SJSA1 (cell line): ENCODE measurements at regions not wholly inside any gene's neighbourhood (a gene's known extent, or its start where the extent isn't known, plus 50 kb on each side); places are given as distances from the start of the nearest gene placed in this dataset.

Source experiments
- DNase-seq, 2 experiments: peaks; one replicate each; pipeline ENCODE4 v3.0.0-alpha.2; 2015 to 2020; ENCODE audit warnings: low spot score in 2 of 2, low read depth in 1 of 2
- H3K27ac ChIP-seq: fragments of 250-450 bp; sonication (Bioruptor Pico); 2 replicates; pipeline ENCODE4 v1.5.1; 2020; ENCODE audit warnings: mild to moderate bottlenecking, moderate library complexity
- H3K27me3 ChIP-seq: fragments of 250-450 bp; sonication (Bioruptor Pico); replicated peaks from 2 replicates; pipeline ENCODE4 v1.5.1; 2020; ENCODE audit warnings: mild to moderate bottlenecking, moderate library complexity
- H3K36me3 ChIP-seq: fragments of 250-450 bp; sonication (Bioruptor Pico); 2 replicates; pipeline ENCODE4 v1.5.1; 2020; ENCODE audit warnings: mild to moderate bottlenecking
- H3K4me1 ChIP-seq: fragments of 250-450 bp; sonication (Bioruptor Pico); replicated peaks from 2 replicates; pipeline ENCODE4 v1.6.1; 2021; ENCODE audit warnings: mild to moderate bottlenecking
- H3K4me3 ChIP-seq: fragments of 250-450 bp; sonication (Bioruptor Pico); 2 replicates; pipeline ENCODE4 v1.5.1; 2020; ENCODE audit warnings: mild to moderate bottlenecking
- H3K9me3 ChIP-seq: fragments of 250-450 bp; sonication (Bioruptor Pico); replicated peaks from 2 replicates; pipeline ENCODE4 v1.5.1; 2020; ENCODE audit warnings: mild to moderate bottlenecking

- H3K9me3 ChIP-seq = peaks cover 15% of the 10 kb centered on the region
- H3K27ac ChIP-seq = no peak overlapping the region
- no peak for DNase-seq
- no peaks in the 10 kb centered on the region for H3K27me3 ChIP-seq
- H3K4me3 ChIP-seq = no peak overlapping the region
- no peaks in the 10 kb centered on the region for H3K4me1 ChIP-seq
- H3K36me3 ChIP-seq = no peaks in the 10 kb centered on the region
Measured at GRCh38 chr5:98442448-98442847, 331.0 kb upstream of the RGMB start.

DNA sequence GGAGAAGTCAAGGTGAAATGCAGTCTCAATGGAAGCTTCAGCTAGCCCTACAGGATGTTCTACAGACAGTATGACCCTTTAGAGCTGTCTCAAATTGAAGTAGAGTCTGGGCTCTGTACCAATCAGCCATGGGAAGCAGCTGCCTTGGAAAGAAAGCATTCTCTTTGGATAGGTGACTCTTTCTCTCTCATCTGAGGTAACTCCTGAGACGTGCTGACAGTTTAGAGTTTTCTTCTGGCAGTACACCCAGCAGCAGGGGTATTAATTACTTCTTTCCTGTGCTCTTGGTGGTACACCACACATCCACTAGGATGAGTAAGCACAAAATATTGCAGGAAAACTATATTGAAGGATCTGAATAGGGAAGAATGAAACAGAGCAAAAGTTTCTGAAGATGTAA lies 329.6 kb upstream of the RGMB start:
- H3K4me3 ChIP-seq = no peak overlapping the region
- no peaks in the 10 kb centered on the region for H3K27me3 ChIP-seq
- H3K4me1 ChIP-seq = no peaks in the 10 kb centered on the region
- H3K9me3 ChIP-seq = peaks cover 15% of the 10 kb centered on the region
- no peaks in the 10 kb centered on the region for H3K36me3 ChIP-seq
- no peak for DNase-seq
- H3K27ac ChIP-seq = no peak overlapping the region

DNA sequence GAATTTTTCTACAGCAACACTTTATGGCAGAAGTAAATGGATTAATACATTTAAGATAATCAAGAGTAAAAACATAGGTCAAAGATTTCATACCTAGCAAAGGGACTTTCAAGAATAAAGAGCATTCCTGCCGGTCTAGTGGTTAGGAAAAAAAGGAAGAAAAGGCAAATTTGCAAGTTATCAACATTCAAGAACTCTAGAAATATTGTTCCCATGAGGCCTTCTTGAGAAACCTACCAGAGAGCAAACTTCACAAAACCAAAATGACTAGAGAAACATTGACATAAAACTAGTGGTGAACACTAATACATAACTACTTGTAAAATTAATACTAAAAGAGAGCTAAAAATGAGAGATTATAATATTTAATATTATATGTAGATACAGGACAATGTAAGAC lies 320.2 kb upstream of the RGMB start:
- H3K4me1 ChIP-seq = peaks cover 21% of the 10 kb centered on the region
- DNase-seq = no peak
- H3K27ac ChIP-seq = no peak overlapping the region
- H3K27me3 ChIP-seq = no peaks in the 10 kb centered on the region
- no peak overlapping the region for H3K4me3 ChIP-seq
- H3K9me3 ChIP-seq = no peaks in the 10 kb centered on the region
- no peaks in the 10 kb centered on the region for H3K36me3 ChIP-seq

DNA sequence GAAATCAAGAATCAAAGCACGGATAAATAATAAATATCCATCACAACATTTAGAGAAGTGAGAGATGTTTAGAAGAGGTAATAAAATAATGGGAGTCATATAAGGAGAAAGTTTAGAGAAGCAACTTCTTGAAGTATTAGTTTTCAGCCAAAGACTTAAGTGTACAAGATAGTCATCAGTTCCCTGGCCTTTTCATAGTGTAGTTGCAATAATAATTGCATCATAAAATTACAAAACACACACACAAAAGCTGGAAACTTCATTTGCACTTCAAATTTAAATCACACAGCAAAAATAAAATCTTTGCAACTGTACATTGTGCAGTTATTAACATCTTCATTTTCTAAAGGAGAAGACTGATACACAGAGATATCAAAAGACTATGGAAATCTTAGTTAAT lies 319.1 kb upstream of the RGMB start:
- Histone ChIP-seq H3K27ac (peak overlapping the region; percentile 94), H3K9me3 (no peaks in the 10 kb centered on the region), H3K36me3 (no peaks in the 10 kb centered on the region), H3K4me1 (peaks cover 21% of the 10 kb centered on the region), H3K4me3 (no peak overlapping the region), H3K27me3 (no peaks in the 10 kb centered on the region)
- no peak for DNase-seq

- peak in 1 of 2 experiments; percentile 55 for DNase-seq
- Histone ChIP-seq H3K36me3 (no peaks in the 10 kb centered on the region), H3K9me3 (no peaks in the 10 kb centered on the region), H3K27me3 (no peaks in the 10 kb centered on the region), H3K4me3 (no peak overlapping the region), H3K4me1 (peaks cover 21% of the 10 kb centered on the region), H3K27ac (peak overlapping the region; percentile 94)
Measured at GRCh38 chr5:98454904-98455303, 318.6 kb upstream of the RGMB start.

- peaks cover 21% of the 10 kb centered on the region for H3K4me1 ChIP-seq
- no peaks in the 10 kb centered on the region for H3K27me3 ChIP-seq
- DNase-seq = no peak
- no peak overlapping the region for H3K4me3 ChIP-seq
- H3K9me3 ChIP-seq = no peaks in the 10 kb centered on the region
- H3K27ac ChIP-seq = peak overlapping the region; percentile 94
- no peaks in the 10 kb centered on the region for H3K36me3 ChIP-seq
Measured at GRCh38 chr5:98455665-98456064, 317.8 kb upstream of the RGMB start.

DNA sequence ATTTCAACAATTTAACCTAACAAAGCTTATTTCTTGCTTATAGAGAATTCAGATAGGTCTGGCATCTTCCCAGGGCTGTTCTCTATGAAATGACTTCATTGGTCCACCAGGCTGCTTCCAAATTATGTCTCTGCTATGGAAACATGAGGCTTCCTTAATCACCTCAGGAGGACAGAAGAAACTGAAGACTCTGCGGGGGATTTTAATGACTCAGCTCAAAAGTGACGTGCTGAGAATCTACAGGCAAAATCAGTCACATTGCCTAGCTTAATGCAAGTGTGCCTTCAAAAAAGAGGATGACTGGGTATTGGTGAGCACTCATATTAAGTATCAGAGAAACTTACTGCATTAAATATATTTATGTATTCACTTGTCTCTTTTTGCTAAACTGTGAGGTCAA lies 315.5 kb upstream of the RGMB start:
- Histone ChIP-seq H3K9me3 (no peaks in the 10 kb centered on the region), H3K4me3 (no peak overlapping the region), H3K36me3 (no peaks in the 10 kb centered on the region), H3K27me3 (no peaks in the 10 kb centered on the region), H3K27ac (no peak overlapping the region), H3K4me1 (peaks cover 21% of the 10 kb centered on the region)
- no peak for DNase-seq

DNA sequence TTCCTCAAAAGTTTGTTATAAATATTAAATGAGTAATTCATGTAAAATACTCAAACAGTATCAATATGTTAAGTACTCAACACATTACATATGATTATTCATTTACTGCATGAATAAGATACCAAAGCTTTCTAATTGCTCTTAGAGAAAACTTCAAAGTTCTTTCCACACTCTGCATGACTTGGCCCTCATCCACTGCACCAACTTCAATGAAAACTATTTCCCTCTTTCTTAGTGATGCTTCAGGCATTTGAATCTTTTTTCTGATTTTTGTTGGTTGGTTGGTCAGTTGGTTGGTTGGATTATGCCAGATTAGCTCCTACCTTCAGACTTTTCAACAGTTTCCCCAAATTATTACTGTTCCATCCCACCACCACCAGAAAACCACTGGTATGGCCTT lies 314.7 kb upstream of the RGMB start:
- no peaks in the 10 kb centered on the region for H3K36me3 ChIP-seq
- no peaks in the 10 kb centered on the region for H3K9me3 ChIP-seq
- no peak overlapping the region for H3K4me3 ChIP-seq
- no peak for DNase-seq
- H3K27me3 ChIP-seq = no peaks in the 10 kb centered on the region
- H3K27ac ChIP-seq = no peak overlapping the region
- peaks cover 21% of the 10 kb centered on the region for H3K4me1 ChIP-seq

DNA sequence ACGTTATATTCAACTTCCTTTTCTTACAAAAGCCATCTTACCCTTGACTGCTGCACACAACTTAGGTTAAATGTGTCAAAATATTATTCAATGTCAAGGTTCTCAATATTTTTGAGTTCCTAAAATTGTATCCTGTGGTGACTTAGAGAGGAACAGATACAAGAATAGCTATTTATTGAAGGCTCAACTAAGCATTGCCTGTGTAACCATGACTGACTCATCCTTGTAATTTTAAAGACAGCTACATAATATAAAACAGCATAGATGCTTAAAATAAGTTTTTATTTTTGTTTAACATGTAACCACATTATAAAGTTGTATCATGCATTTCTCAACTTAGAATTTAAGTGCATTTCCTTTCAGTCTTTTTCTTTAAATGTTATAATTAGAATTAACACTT lies 312.9 kb upstream of the RGMB start:
- H3K4me1 ChIP-seq = peaks cover 6% of the 10 kb centered on the region
- H3K9me3 ChIP-seq = no peaks in the 10 kb centered on the region
- H3K27ac ChIP-seq = no peak overlapping the region
- no peaks in the 10 kb centered on the region for H3K36me3 ChIP-seq
- H3K27me3 ChIP-seq = no peaks in the 10 kb centered on the region
- H3K4me3 ChIP-seq = no peak overlapping the region
- DNase-seq = no peak

DNA sequence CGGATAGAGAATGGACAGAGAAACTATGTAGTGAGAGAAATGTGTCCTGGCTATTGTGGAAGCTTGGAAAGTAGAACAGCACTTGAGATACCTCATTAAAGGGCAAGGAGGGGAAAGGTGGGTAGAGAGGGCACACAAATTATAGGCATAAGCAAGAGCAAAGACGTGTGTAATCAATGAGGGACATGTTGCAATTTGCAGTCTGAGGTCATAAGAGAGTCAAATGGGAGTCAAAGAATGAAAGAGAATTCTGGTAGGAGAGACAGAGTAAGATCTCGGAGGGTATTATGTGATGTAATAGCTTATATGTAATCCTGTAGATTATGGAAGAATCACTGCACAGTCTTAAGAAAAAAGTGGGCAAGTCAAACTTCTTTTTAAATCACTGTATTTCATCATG lies 312.0 kb upstream of the RGMB start:
- Histone ChIP-seq H3K27me3 (no peaks in the 10 kb centered on the region), H3K9me3 (no peaks in the 10 kb centered on the region), H3K27ac (no peak overlapping the region), H3K4me1 (no peaks in the 10 kb centered on the region), H3K36me3 (no peaks in the 10 kb centered on the region), H3K4me3 (no peak overlapping the region)
- no peak for DNase-seq

- no peak for DNase-seq
- H3K36me3 ChIP-seq = no peaks in the 10 kb centered on the region
Measured at GRCh38 chr5:98463222-98463621, 310.2 kb upstream of the RGMB start.

DNA sequence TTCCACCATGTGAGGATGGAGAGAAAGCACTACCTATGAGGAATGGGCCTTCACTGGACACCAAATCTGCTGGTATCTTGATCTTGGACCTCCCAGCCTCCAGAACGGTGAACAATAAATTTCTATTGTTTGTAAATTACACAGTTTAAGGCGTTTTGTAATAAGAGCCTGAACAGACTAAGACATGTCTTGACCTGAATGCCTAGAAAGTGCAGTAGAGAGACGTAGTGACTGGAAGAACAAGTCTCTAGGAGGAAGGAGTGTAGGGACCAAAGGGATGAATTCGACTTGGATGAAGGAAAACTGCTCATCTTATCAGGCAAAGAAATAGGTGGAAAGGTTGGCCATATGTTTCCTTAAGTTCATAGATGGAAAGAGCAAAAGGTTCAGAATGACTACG lies 309.8 kb upstream of the RGMB start:
- DNase-seq = no peak
- no peaks in the 10 kb centered on the region for H3K27me3 ChIP-seq
- H3K27ac ChIP-seq = no peak overlapping the region
- no peak overlapping the region for H3K4me3 ChIP-seq
- no peaks in the 10 kb centered on the region for H3K36me3 ChIP-seq
- peaks cover 18% of the 10 kb centered on the region for H3K4me1 ChIP-seq
- H3K9me3 ChIP-seq = no peaks in the 10 kb centered on the region

More at GRCh38 chr5:98463222-98463621, 310.2 kb upstream of the RGMB start:
- H3K27me3 ChIP-seq = no peaks in the 10 kb centered on the region
- H3K27ac ChIP-seq = no peak overlapping the region
- H3K4me3 ChIP-seq = no peak overlapping the region
- H3K4me1 ChIP-seq = peaks cover 14% of the 10 kb centered on the region
- H3K9me3 ChIP-seq = no peaks in the 10 kb centered on the region

GRCh38 chr5:98464737-98465330 lies 308.6 kb upstream of the RGMB start:
- no peaks in the 10 kb centered on the region for H3K36me3 ChIP-seq
- no peaks in the 10 kb centered on the region for H3K27me3 ChIP-seq
- no peak overlapping the region for H3K27ac ChIP-seq
- DNase-seq = no peak
- H3K4me1 ChIP-seq = peaks cover 22% of the 10 kb centered on the region
- H3K9me3 ChIP-seq = no peaks in the 10 kb centered on the region
- H3K4me3 ChIP-seq = no peak overlapping the region

DNA sequence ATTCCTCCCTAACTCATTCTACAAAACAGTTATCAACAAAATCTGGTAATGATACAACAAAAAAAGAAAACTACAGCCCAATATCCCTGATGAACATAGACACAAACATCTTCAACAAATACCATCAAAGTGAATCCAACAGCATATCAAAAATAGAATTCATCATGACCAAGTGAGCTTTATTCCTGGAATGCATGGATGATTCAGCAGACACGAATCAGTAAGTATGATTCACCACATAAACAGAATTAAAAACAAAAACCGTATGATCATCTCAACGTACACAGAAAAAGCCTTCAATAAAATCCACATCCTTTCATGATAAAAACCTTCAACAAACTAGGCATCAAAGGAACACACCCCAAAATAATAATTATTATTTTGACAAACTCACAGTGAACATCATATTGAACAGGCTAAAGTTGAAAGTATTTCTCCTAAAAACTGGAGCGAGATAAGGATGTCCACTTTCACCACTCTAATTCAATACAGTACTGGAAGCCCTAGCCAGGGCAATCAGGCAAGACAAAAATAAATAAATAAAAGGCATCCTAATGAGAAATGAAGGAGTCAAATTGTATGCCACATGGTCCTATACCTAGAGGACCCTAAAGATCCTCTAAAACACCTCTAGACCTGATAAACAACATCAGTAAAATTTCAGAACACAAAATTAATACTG lies 305.1 kb upstream of the RGMB start:
- Histone ChIP-seq H3K27ac (peak overlapping the region; percentile 85), H3K4me3 (no peak overlapping the region), H3K27me3 (no peaks in the 10 kb centered on the region), H3K4me1 (peaks cover 22% of the 10 kb centered on the region), H3K36me3 (no peaks in the 10 kb centered on the region), H3K9me3 (no peaks in the 10 kb centered on the region)
- DNase-seq = peak in 1 of 2 experiments; percentile 88

- no peak for DNase-seq
- Histone ChIP-seq H3K4me1 (peaks cover 22% of the 10 kb centered on the region), H3K27me3 (no peaks in the 10 kb centered on the region), H3K9me3 (no peaks in the 10 kb centered on the region), H3K27ac (no peak overlapping the region), H3K36me3 (no peaks in the 10 kb centered on the region), H3K4me3 (no peak overlapping the region)
Measured at GRCh38 chr5:98470747-98471146, 302.7 kb upstream of the RGMB start.
